Lower lobe of right lung (tissue), 2 donors: ENCODE measurements at regions not wholly inside any gene's neighbourhood (a gene's known extent, or its start where the extent isn't known, plus 50 kb on each side); places are given as distances from the start of the nearest gene placed in this dataset.

Experiments used
- ATAC-seq, 2 donors: fragments of 200-7000 bp; cut with Tn5 transposase; one replicate each; pipeline ENCODE4 v1.9.1; 2020 to 2022; ENCODE audit warnings: mild to moderate bottlenecking in 2 of 2, moderate library complexity in 2 of 2
- DNase-seq: peaks from one replicate; pipeline ENCODE4 v3.0.0-alpha.2; 2020
- H3K27ac ChIP-seq: fragments of 200-600 bp; one replicate; pipeline ENCODE4 v1.8.0; 2022
- H3K27me3 ChIP-seq: fragments of 200-600 bp; one replicate; pipeline ENCODE4 v1.8.0; 2022; ENCODE audit warnings: low read depth
- H3K36me3 ChIP-seq: fragments of 200-600 bp; one replicate; pipeline ENCODE4 v1.8.0; 2022; ENCODE audit warnings: mild to moderate bottlenecking
- H3K4me1 ChIP-seq: fragments of 200-600 bp; one replicate; pipeline ENCODE4 v1.8.0; 2022
- H3K4me3 ChIP-seq: fragments of 200-600 bp; one replicate; pipeline ENCODE4 v1.8.0; 2022; ENCODE audit warnings: mild to moderate bottlenecking
- H3K9me3 ChIP-seq: fragments of 200-600 bp; one replicate; pipeline ENCODE4 v1.8.0; 2022
- CTCF ChIP-seq: fragments of 200-600 bp; IDR thresholded peaks from one replicate; pipeline ENCODE4 v1.8.0; 2022; ENCODE audit warnings: antibody characterized with exemption, mild to moderate bottlenecking
- intact Hi-C: fragments of 100-400 bp; cut with DNase I; formaldehyde crosslinking; loops from one replicate; pipeline ENCODE4 v1.11.0; 2022
- donor health status: DM: no; HTN: yes; CAD: no; lungs with severe emphysema.

DNA sequence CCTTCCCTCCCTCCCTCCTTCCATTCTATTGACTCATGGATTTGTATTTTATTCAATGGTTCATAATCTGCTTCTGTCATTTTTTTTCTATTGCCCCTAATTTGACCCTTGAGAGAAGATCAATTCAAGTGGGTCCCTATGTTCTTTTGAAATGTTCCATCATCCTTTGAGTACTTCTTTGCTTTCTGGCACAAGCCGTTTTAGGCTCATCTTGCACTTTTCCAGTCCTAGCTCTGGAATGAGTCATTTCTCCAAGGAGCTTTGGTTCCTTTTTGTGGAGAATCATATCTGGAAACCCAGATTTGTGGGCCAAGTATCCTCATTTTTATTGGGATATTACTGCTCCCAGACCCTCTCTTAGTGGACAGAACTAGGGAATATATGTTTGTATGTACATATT lies 126.8 kb upstream of the PTPN3 start:
- no peaks in the 10 kb centered on the region for H3K27me3 ChIP-seq
- H3K4me3 ChIP-seq, result no peak overlapping the region
- DNase-seq, result no peak
- no peaks in the 10 kb centered on the region for H3K4me1 ChIP-seq
- H3K27ac ChIP-seq, result no peak overlapping the region
- H3K9me3 ChIP-seq, result no peaks in the 10 kb centered on the region
- intact Hi-C loops, result no loop called here
- no peaks in the 10 kb centered on the region for H3K36me3 ChIP-seq
- no peak for TF ChIP-seq CTCF
- no peak for ATAC-seq

DNA sequence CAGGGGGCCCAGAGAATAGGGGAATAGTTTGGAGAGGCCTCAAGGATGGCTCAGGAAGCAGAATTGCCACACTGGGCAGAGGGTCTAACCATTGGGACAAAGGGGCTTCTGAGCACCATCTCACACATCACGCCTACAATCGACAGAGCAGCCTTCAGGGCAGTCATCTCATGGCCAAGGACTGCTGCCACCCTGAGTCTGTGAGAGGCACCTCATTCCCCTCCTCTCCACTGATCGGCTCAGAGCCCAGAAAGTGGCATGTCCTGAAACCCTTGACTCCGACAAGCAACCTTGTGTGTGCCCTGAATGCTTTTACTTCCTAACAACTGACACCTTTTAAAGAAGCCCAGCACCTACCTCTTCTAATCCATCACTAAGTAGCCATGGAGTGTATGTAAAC lies 128.9 kb upstream of the PTPN3 start:
- no peaks in the 10 kb centered on the region for H3K4me1 ChIP-seq
- no peak overlapping the region for H3K4me3 ChIP-seq
- DNase-seq, result no peak
- intact Hi-C loops, result no loop called here
- H3K27ac ChIP-seq, result no peak overlapping the region
- no peaks in the 10 kb centered on the region for H3K36me3 ChIP-seq
- no peak for ATAC-seq
- TF ChIP-seq CTCF, result no peak
- no peaks in the 10 kb centered on the region for H3K27me3 ChIP-seq
- H3K9me3 ChIP-seq, result no peaks in the 10 kb centered on the region

GRCh38 chr9:109629615-109630014 lies 131.5 kb upstream of the PTPN3 start:
- Histone ChIP-seq H3K27ac (no peak overlapping the region), H3K27me3 (no peaks in the 10 kb centered on the region), H3K9me3 (no peaks in the 10 kb centered on the region), H3K36me3 (no peaks in the 10 kb centered on the region), H3K4me3 (no peak overlapping the region), H3K4me1 (no peaks in the 10 kb centered on the region)
- TF ChIP-seq CTCF, result no peak
- DNase-seq (no peak), ATAC-seq (no peak)
- intact Hi-C loops, result no loop called here

- Histone ChIP-seq H3K4me1 (no peaks in the 10 kb centered on the region), H3K36me3 (no peaks in the 10 kb centered on the region), H3K9me3 (no peaks in the 10 kb centered on the region), H3K4me3 (no peak overlapping the region), H3K27ac (no peak overlapping the region), H3K27me3 (no peaks in the 10 kb centered on the region)
- TF ChIP-seq CTCF, result no peak
- DNase-seq (no peak), ATAC-seq (no peak)
- intact Hi-C loops, result no loop called here
Measured at GRCh38 chr9:109632817-109633216, 134.7 kb upstream of the PTPN3 start.

GRCh38 chr9:109639674-109640579 lies 140.1 kb upstream of the PALM2AKAP2 start:
- H3K4me3 ChIP-seq, result peak overlapping the region; percentile 46
- no peaks in the 10 kb centered on the region for H3K36me3 ChIP-seq
- no peak for DNase-seq
- H3K4me1 ChIP-seq, result peaks cover 8% of the 10 kb centered on the region
- peaks cover 27% of the 10 kb centered on the region for H3K27me3 ChIP-seq
- ATAC-seq, result peak; percentile 41 to 56
- no peaks in the 10 kb centered on the region for H3K9me3 ChIP-seq
- TF ChIP-seq CTCF, result no peak
- intact Hi-C loops, result no loop called here
- H3K27ac ChIP-seq, result no peak overlapping the region
